ENCODE measurements at regions not wholly inside any gene's neighbourhood (a gene's known extent, or its start where the extent isn't known, plus 50 kb on each side); places are given as distances from the start of the nearest gene placed in this dataset.

DNA sequence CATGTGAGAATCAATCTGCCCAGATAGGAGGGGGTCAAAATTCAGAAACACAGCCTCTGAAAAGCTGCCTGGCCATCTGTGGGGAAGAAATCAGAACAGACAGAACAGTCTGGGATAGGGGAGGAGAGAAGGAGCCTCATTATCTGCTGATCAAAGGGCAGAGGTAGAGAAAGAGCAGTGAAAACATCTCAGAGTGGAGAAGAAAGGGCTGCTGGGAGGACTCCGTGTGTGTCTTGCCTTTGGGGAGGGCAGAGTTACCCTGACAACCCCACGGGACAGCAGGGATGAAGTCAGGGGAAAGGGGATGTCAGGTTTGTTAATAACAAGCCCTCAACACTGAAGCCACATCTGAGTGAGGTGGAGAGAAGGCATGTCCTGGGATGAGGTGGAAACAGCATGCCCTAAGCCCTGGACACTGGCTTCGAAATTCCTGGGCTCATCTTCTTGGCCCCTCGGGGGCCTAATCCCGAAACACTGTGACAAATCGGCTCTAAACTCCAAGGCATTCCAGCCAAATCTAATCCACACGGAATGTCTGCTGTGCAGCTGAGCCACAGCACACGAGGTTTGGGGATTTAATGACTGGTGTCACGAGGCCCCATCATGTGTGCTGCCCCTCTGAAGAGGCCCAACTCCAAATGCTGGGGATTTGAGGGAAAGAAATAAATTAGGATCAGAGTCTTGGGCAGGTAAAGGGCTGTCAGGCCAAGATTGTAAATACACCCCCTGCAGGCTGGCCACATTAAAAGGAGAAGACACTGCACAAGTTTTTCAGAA is 82.8 kb upstream of the FGFR2 start:
- H2AFZ ChIP-seq (ENCODE audit: low read length): no peak overlapping the region
- no peak overlapping the region for H3K4me3 ChIP-seq (ENCODE audit: low read depth, low read length, poor library complexity, severe bottlenecking)
- H3K9me2 ChIP-seq (ENCODE audit: low read depth, low read length): no peaks in the 10 kb centered on the region
- H3K9me3 ChIP-seq (ENCODE audit: low read length): no peaks in the 10 kb centered on the region
- H3K79me2 ChIP-seq (ENCODE audit: insufficient read depth, low read length): no peaks in the 10 kb centered on the region
- H3K27me3 ChIP-seq (ENCODE audit: insufficient read depth, low read length): no peaks in the 10 kb centered on the region; the same call in 1 of the 2 replicates
- H3K9ac ChIP-seq (ENCODE audit: low read length): no peak overlapping the region
- H3K4me1 ChIP-seq (ENCODE audit: insufficient read depth, low read length, severe bottlenecking): no peaks in the 10 kb centered on the region
- no peak overlapping the region for H3K4me2 ChIP-seq (ENCODE audit: low read length)
- H4K20me1 ChIP-seq (ENCODE audit: insufficient read depth, low read length): no peaks in the 10 kb centered on the region
- TF ChIP-seq, protein P1, sequence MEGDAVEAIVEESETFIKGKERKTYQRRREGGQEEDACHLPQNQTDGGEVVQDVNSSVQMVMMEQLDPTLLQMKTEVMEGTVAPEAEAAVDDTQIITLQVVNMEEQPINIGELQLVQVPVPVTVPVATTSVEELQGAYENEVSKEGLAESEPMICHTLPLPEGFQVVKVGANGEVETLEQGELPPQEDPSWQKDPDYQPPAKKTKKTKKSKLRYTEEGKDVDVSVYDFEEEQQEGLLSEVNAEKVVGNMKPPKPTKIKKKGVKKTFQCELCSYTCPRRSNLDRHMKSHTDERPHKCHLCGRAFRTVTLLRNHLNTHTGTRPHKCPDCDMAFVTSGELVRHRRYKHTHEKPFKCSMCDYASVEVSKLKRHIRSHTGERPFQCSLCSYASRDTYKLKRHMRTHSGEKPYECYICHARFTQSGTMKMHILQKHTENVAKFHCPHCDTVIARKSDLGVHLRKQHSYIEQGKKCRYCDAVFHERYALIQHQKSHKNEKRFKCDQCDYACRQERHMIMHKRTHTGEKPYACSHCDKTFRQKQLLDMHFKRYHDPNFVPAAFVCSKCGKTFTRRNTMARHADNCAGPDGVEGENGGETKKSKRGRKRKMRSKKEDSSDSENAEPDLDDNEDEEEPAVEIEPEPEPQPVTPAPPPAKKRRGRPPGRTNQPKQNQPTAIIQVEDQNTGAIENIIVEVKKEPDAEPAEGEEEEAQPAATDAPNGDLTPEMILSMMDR (IDR thresholded peaks at IDR 0.05; ENCODE audit: low read length): no peak
- no peak for TF ChIP-seq EZH2 (IDR thresholded peaks at IDR 0.05; ENCODE audit: borderline replicate concordance, low read length)
- H3F3A ChIP-seq (ENCODE audit: insufficient read depth, low read length): no peaks in the 10 kb centered on the region
- H3K27ac ChIP-seq (ENCODE audit: low read depth, low read length, poor library complexity, severe bottlenecking): no peak overlapping the region
- no peaks in the 10 kb centered on the region for H3K36me3 ChIP-seq (ENCODE audit: insufficient read depth, low read length)

DNA sequence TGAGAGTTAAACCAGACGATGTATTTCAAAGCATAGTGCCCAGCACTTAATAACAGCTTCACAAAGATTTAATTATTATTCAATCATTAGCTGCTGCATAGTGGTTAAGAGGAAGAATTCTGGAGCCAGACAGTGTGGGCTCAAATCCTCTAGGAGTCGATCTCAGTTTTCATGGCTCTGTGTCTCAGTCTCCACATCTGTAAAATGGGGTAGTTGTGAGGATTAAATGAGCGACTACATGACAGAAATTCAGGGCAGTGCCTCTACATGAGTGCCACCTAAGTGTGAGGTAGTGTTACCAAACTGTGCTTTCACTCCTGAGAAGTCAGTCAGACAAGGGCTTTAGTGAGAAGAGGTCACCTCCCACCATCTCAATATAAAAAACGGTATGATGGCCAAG is 81.7 kb upstream of the FGFR2 start:
- Histone ChIP-seq H3F3A (ENCODE audit: insufficient read depth, low read length) (no peaks in the 10 kb centered on the region), H3K9ac (ENCODE audit: low read length) (no peak overlapping the region), H2AFZ (ENCODE audit: low read length) (no peak overlapping the region), H3K36me3 (ENCODE audit: insufficient read depth, low read length) (no peaks in the 10 kb centered on the region), H3K4me1 (ENCODE audit: insufficient read depth, low read length, severe bottlenecking) (no peaks in the 10 kb centered on the region), H3K4me3 (ENCODE audit: low read depth, low read length, poor library complexity, severe bottlenecking) (no peak overlapping the region), H3K4me2 (ENCODE audit: low read length) (no peak overlapping the region), H3K27ac (ENCODE audit: low read depth, low read length, poor library complexity, severe bottlenecking) (no peak overlapping the region), H3K9me3 (ENCODE audit: low read length) (no peaks in the 10 kb centered on the region), H3K79me2 (ENCODE audit: insufficient read depth, low read length) (no peaks in the 10 kb centered on the region), H3K27me3 (ENCODE audit: insufficient read depth, low read length) (no peaks in the 10 kb centered on the region; the same call in 1 of the 2 replicates), H4K20me1 (ENCODE audit: insufficient read depth, low read length) (no peaks in the 10 kb centered on the region), H3K9me2 (ENCODE audit: low read depth, low read length) (no peaks in the 10 kb centered on the region)
- TF ChIP-seq, protein P1 (IDR thresholded peaks at IDR 0.05; ENCODE audit: low read length): no peak
- TF ChIP-seq EZH2 (IDR thresholded peaks at IDR 0.05; ENCODE audit: borderline replicate concordance, low read length): no peak

DNA sequence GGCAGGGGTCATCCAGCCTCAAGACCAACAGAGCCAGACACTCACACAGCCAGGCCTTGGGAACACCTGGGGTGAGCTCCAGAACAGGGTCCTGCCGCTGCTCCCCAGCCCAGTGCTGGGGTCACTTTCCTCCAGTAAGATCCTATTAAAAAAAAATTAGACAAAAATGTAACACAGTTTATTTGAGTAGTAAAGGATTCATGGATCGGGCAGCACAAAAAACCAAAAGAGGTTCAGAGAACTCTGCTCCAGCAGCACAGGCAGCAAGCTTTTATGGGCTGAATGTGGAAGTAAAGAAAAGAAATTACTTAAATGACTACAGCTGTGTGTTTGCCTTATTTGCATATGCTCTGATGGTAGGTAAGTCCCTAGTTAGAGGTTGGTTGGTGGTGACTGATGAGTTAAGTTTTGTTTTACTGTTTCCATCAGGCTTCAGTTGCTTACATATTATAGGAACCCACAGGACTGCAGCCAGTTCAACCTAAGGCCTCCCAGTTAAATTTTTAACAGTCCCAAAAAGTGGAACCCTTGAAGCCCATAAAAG is 80.5 kb upstream of the FGFR2 start:
- no peaks in the 10 kb centered on the region for H3K36me3 ChIP-seq (ENCODE audit: insufficient read depth, low read length)
- H2AFZ ChIP-seq (ENCODE audit: low read length): no peak overlapping the region
- no peak overlapping the region for H3K27ac ChIP-seq (ENCODE audit: low read depth, low read length, poor library complexity, severe bottlenecking)
- H3K4me2 ChIP-seq (ENCODE audit: low read length): no peak overlapping the region
- no peak for TF ChIP-seq EZH2 (IDR thresholded peaks at IDR 0.05; ENCODE audit: borderline replicate concordance, low read length)
- TF ChIP-seq, protein P1 (IDR thresholded peaks at IDR 0.05; ENCODE audit: low read length): no peak
- H3K9me3 ChIP-seq (ENCODE audit: low read length): no peaks in the 10 kb centered on the region
- no peaks in the 10 kb centered on the region; the same call in 1 of the 2 replicates for H3K27me3 ChIP-seq (ENCODE audit: insufficient read depth, low read length)
- no peak overlapping the region for H3K4me3 ChIP-seq (ENCODE audit: low read depth, low read length, poor library complexity, severe bottlenecking)
- H3K9ac ChIP-seq (ENCODE audit: low read length): no peak overlapping the region
- no peaks in the 10 kb centered on the region for H3F3A ChIP-seq (ENCODE audit: insufficient read depth, low read length)
- no peaks in the 10 kb centered on the region for H3K79me2 ChIP-seq (ENCODE audit: insufficient read depth, low read length)
- no peaks in the 10 kb centered on the region for H4K20me1 ChIP-seq (ENCODE audit: insufficient read depth, low read length)
- H3K4me1 ChIP-seq (ENCODE audit: insufficient read depth, low read length, severe bottlenecking): no peaks in the 10 kb centered on the region
- H3K9me2 ChIP-seq (ENCODE audit: low read depth, low read length): no peaks in the 10 kb centered on the region

Data from OCI-LY1 (cell line).